ENCODE measurements at regions not wholly inside any gene's neighbourhood (a gene's known extent, or its start where the extent isn't known, plus 50 kb on each side); places are given as distances from the start of the nearest gene placed in this dataset.

DNA sequence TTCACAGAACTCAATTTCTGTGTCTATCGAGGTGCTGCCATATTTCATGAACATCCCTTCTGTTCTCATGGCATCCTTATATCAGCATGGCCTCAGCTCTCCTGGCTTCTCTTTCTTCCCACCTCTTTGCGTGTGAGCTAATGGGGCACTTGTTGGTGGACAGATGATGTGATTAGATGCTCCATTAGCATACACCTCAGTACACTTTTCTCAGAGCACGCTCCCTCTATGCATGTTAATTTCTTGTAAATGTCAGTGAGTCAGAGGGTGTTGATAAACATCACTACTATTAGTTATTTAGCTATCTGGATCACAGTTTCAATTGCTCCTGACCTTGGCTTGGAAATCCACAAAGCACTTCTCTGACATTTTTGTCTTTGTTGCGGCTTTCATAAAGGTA is 159.4 kb downstream of the CD8B2 start:
- ChIA-PET POLR2A (no interaction called here), CTCF (no interaction called here)
- H3K4me3 ChIP-seq (ENCODE audit: low read length): no peak overlapping the region
- H3K4me1 Mint-ChIP-seq (ENCODE audit: low read depth): no peaks in the 10 kb centered on the region
- H3K27ac Mint-ChIP-seq: no peak overlapping the region
- DNase-seq (no peak), ATAC-seq (ENCODE audit: poor library complexity) (no peak)
- peaks cover 16% of the 10 kb centered on the region for H3K27me3 Mint-ChIP-seq
- H3K9me3 Mint-ChIP-seq: no peaks in the 10 kb centered on the region
- H3K4me3 Mint-ChIP-seq: no peak overlapping the region
- no peaks in the 10 kb centered on the region for H3K4me1 ChIP-seq (ENCODE audit: insufficient read depth, low read length)
- no peaks in the 10 kb centered on the region for H3K36me3 Mint-ChIP-seq (ENCODE audit: low read depth)
- intact Hi-C loops (cut with DNase I, micrococcal nuclease): no loop called here
- no peaks in the 10 kb centered on the region for H3K9me3 ChIP-seq (ENCODE audit: control insufficient read depth in 1 of 2, insufficient read depth in 1 of 2, low read length in 2 of 2)
- H3K36me3 ChIP-seq (ENCODE audit: insufficient read depth, low read length): no peaks in the 10 kb centered on the region
- no peak overlapping the region for H3K27ac ChIP-seq (ENCODE audit: low read depth in 1 of 2, low read length in 2 of 2)
- TF ChIP-seq, protein P1, sequence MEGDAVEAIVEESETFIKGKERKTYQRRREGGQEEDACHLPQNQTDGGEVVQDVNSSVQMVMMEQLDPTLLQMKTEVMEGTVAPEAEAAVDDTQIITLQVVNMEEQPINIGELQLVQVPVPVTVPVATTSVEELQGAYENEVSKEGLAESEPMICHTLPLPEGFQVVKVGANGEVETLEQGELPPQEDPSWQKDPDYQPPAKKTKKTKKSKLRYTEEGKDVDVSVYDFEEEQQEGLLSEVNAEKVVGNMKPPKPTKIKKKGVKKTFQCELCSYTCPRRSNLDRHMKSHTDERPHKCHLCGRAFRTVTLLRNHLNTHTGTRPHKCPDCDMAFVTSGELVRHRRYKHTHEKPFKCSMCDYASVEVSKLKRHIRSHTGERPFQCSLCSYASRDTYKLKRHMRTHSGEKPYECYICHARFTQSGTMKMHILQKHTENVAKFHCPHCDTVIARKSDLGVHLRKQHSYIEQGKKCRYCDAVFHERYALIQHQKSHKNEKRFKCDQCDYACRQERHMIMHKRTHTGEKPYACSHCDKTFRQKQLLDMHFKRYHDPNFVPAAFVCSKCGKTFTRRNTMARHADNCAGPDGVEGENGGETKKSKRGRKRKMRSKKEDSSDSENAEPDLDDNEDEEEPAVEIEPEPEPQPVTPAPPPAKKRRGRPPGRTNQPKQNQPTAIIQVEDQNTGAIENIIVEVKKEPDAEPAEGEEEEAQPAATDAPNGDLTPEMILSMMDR (IDR thresholded peaks at IDR 0.05): no peak
- peaks cover 0 to 9% of the 10 kb centered on the region in 2 experiments for H3K27me3 ChIP-seq (ENCODE audit: control insufficient read depth in 1 of 2, insufficient read depth in 2 of 2, low read length in 2 of 2)

DNA sequence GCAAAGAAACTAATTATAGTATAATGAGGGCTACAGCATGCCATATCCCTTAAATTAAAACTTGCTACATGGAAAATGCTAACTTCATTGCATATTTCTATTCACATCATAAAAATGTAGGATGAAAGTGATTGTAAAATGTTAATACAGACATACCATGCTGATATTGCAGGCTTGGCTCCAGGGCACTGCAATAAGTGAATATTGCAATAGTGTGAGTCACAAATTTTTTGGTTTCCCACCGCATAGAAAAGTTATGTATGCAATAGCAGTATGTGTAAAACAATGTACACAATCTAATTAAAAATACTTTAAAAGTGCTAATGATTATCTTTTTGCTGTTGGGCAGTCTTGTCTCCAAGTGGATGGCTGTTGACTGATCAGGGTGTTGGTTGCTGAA is 162.1 kb downstream of the CD8B2 start:
- H3K4me3 ChIP-seq (ENCODE audit: low read length): no peak overlapping the region
- no peaks in the 10 kb centered on the region for H3K36me3 ChIP-seq (ENCODE audit: insufficient read depth, low read length)
- H3K4me1 Mint-ChIP-seq (ENCODE audit: low read depth): no peaks in the 10 kb centered on the region
- intact Hi-C loops (cut with DNase I, micrococcal nuclease): no loop called here
- CTCF ChIA-PET: no interaction called here
- H3K27ac Mint-ChIP-seq: no peak overlapping the region
- DNase-seq (no peak), ATAC-seq (ENCODE audit: poor library complexity) (no peak)
- peaks cover 32% of the 10 kb centered on the region for H3K27me3 Mint-ChIP-seq
- peaks cover 0 to 12% of the 10 kb centered on the region in 2 experiments for H3K27me3 ChIP-seq (ENCODE audit: control insufficient read depth in 1 of 2, insufficient read depth in 2 of 2, low read length in 2 of 2)
- H3K27ac ChIP-seq (ENCODE audit: low read depth in 1 of 2, low read length in 2 of 2): no peak overlapping the region
- H3K9me3 ChIP-seq (ENCODE audit: control insufficient read depth in 1 of 2, insufficient read depth in 1 of 2, low read length in 2 of 2): no peaks in the 10 kb centered on the region
- no peaks in the 10 kb centered on the region for H3K9me3 Mint-ChIP-seq
- TF ChIP-seq, protein P1 (IDR thresholded peaks at IDR 0.05): no peak
- H3K36me3 Mint-ChIP-seq (ENCODE audit: low read depth): no peaks in the 10 kb centered on the region
- POLR2A ChIA-PET: no interaction called here
- no peaks in the 10 kb centered on the region for H3K4me1 ChIP-seq (ENCODE audit: insufficient read depth, low read length)
- H3K4me3 Mint-ChIP-seq: no peak overlapping the region

DNA sequence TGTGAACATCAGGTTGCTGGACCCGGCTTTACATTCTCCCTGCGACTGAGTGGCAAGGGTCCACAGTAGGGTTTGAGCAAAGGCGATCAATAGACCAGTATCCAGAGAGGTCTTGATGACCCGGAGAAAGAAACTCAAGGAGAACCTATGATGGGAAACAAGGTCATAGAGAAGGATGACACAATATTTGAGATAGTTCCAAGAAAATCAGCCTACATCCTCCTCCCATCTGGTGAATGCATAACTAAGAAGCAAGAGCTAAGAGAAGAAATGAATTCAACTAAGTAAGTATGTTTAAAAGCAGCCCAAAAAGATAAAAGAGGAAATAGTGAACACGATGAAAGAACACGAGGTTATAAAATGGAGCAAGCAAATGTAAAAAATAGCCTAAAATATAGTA is 166.3 kb downstream of the CD8B2 start:
- Mint-ChIP-seq H3K36me3 (ENCODE audit: low read depth) (no peaks in the 10 kb centered on the region), H3K4me3 (no peak overlapping the region), H3K4me1 (ENCODE audit: low read depth) (no peaks in the 10 kb centered on the region), H3K27ac (no peak overlapping the region), H3K9me3 (peaks cover 11% of the 10 kb centered on the region), H3K27me3 (peaks cover 29% of the 10 kb centered on the region)
- no peak overlapping the region for H3K4me3 ChIP-seq (ENCODE audit: low read length)
- H3K4me1 ChIP-seq (ENCODE audit: insufficient read depth, low read length): no peaks in the 10 kb centered on the region
- DNase-seq (no peak), ATAC-seq (ENCODE audit: poor library complexity) (no peak)
- H3K36me3 ChIP-seq (ENCODE audit: insufficient read depth, low read length): no peaks in the 10 kb centered on the region
- no peak overlapping the region for H3K27ac ChIP-seq (ENCODE audit: low read depth in 1 of 2, low read length in 2 of 2)
- H3K9me3 ChIP-seq (ENCODE audit: control insufficient read depth in 1 of 2, insufficient read depth in 1 of 2, low read length in 2 of 2): peaks cover 0 to 6% of the 10 kb centered on the region in 2 experiments
- intact Hi-C loops (cut with DNase I, micrococcal nuclease): no loop called here
- peaks cover 0 to 5% of the 10 kb centered on the region in 2 experiments for H3K27me3 ChIP-seq (ENCODE audit: control insufficient read depth in 1 of 2, insufficient read depth in 2 of 2, low read length in 2 of 2)
- TF ChIP-seq, protein P1 (IDR thresholded peaks at IDR 0.05): no peak
- CTCF ChIA-PET: interaction anchor here (0.5 kb wide), 1 partner anchor 122 kb away, joined by 3 read pairs; no protein-coding TSS in a partner anchor
- POLR2A ChIA-PET: no interaction called here

All from CD4-positive, alpha-beta T cell (primary cell).